GM12872 (cell line): ENCODE measurements at regions not wholly inside any gene's neighbourhood (a gene's known extent, or its start where the extent isn't known, plus 50 kb on each side); places are given as distances from the start of the nearest gene placed in this dataset.

ENCODE experiments used
- CTCF ChIP-seq: IDR thresholded peaks from 3 replicates; pipeline ENCODE4 v1.5.1; 2011; ENCODE audit warnings: low read depth, mild to moderate bottlenecking, low read length, moderate library complexity; ENCODE audit not compliant: insufficient read depth

- TF ChIP-seq CTCF: no peak
These were observed 103.2 kb downstream of the EBLN2 start for GRCh38 chr3:73164622-73165021.

GRCh38 chr3:73175698-73176097, 114.2 kb downstream of the EBLN2 start:
- no peak for TF ChIP-seq CTCF

- no peak for TF ChIP-seq CTCF
These were observed 115.5 kb downstream of the EBLN2 start for GRCh38 chr3:73176941-73177340.

- no peak for TF ChIP-seq CTCF
These were observed 116.4 kb downstream of the EBLN2 start for GRCh38 chr3:73177827-73178226.

DNA sequence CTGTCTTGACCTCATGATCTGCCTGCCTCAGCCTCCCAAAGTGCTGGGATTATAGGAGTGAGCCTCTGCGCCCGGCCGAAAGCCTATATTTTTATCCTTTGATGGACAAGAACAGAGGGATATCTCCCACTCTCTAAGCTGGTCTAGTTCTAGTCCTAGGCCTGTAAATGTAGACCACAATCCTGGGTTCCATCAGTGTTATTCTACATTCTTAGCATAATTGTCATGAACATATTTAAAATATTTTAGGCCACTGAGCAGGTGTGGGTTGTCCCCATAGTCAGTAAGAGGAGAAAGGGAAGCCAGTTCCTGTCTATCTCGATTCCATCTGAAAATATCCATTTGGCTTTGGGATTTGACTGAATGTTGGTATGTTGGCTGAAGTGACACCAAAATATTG, 118.1 kb downstream of the EBLN2 start:
- no peak for TF ChIP-seq CTCF

GRCh38 chr3:73186741-73187140, 125.3 kb downstream of the EBLN2 start:
- TF ChIP-seq CTCF: no peak

- no peak for TF ChIP-seq CTCF
These were observed 125.9 kb downstream of the EBLN2 start for GRCh38 chr3:73187328-73187727.

DNA sequence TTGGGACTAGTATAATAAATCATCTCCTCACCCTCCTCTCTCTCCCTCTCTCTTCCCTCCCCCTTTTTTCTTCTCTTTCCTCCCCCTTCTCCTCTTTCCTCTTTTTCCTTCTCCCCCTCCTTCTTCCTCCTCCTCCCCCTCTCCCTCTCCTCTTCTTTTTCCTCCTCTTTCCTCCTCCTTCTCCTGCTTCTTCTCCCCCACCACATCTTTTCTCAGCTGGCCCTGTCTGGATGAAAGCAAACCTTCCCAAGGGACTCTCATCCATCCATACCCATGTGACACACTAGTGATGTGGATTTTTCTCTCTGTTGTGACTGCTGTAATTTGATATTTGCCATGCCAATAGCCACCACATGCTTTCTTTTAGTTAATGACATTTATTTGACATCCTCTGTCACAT, 127.2 kb downstream of the EBLN2 start:
- TF ChIP-seq CTCF: no peak
